ENCODE measurements at regions not wholly inside any gene's neighbourhood (a gene's known extent, or its start where the extent isn't known, plus 50 kb on each side); places are given as distances from the start of the nearest gene placed in this dataset.
"Not testable (repeated sequence)": the region's sequence is repeated elsewhere in the genome, so short reads cannot be mapped to it uniquely, and the experiment has no call there.

GRCh38 chr4:36610628-36611027 is 329.2 kb downstream of the DTHD1 start:
- Histone ChIP-seq H3K9ac (replicated peaks; ENCODE audit: extremely low read depth, insufficient read depth, low read length) (no peak overlapping the region), H3K27ac (ENCODE audit: insufficient read depth, low read depth, low read length) (no peak overlapping the region), H3K4me2 (ENCODE audit: insufficient read depth, low read length) (no peak overlapping the region), H3K27me3 (ENCODE audit: control insufficient read depth in 2 of 2, insufficient read depth in 2 of 2, low read length in 2 of 2) (no peaks in the 10 kb centered on the region), H3K4me3 (replicated peaks in 1 of 3; ENCODE audit: insufficient read depth in 1 of 3, low read depth in 1 of 3, low read length in 3 of 3) (no peak overlapping the region), H3K9me1 (replicated peaks; ENCODE audit: control insufficient read depth, extremely low read depth, insufficient read depth, low read length) (no peaks in the 10 kb centered on the region), H3K4me1 (ENCODE audit: control insufficient read depth, extremely low read depth, insufficient read depth, low read length) (no peaks in the 10 kb centered on the region), H3K79me2 (ENCODE audit: control insufficient read depth, insufficient read depth, low read length) (no peaks in the 10 kb centered on the region), H4K20me1 (replicated peaks; ENCODE audit: control insufficient read depth, extremely low read depth, insufficient read depth, low read length) (no peaks in the 10 kb centered on the region), H3K9me3 (replicated peaks; ENCODE audit: control insufficient read depth, insufficient read depth, low read length) (no peaks in the 10 kb centered on the region), H2AFZ (ENCODE audit: low read depth, low read length) (no peak overlapping the region), H3K36me3 (ENCODE audit: control insufficient read depth in 2 of 2, extremely low read depth in 1 of 2, insufficient read depth in 2 of 2, low read length in 2 of 2) (no peaks in the 10 kb centered on the region)
- TF ChIP-seq POLR2A (IDR thresholded peaks at IDR 0.05; ENCODE audit: low read depth, low read length), result no peak
- no peak for TF ChIP-seq CTCF (IDR thresholded peaks at IDR 0.05; ENCODE audit: extremely low read depth in 1 of 2, insufficient read depth in 1 of 2, low read depth in 1 of 2, low read length in 2 of 2)
- TF ChIP-seq MAX (IDR thresholded peaks at IDR 0.05; ENCODE audit: insufficient read depth, insufficient read length), result no peak
- no peak for TF ChIP-seq JUN (IDR thresholded peaks at IDR 0.05; ENCODE audit: borderline replicate concordance, insufficient read depth, insufficient read length, low read depth)
- TF ChIP-seq EZH2 (IDR thresholded peaks at IDR 0.05; ENCODE audit: borderline replicate concordance, low read depth, low read length, severe bottlenecking), result no peak
- TF ChIP-seq POLR2AphosphoS5 (IDR thresholded peaks at IDR 0.05; ENCODE audit: insufficient read depth, low read depth, low read length), result no peak
- no peak for TF ChIP-seq GATA2 (IDR thresholded peaks at IDR 0.05; ENCODE audit: insufficient read depth, insufficient read length, low read depth, low read length)
- no peak for TF ChIP-seq MYC (IDR thresholded peaks at IDR 0.05; ENCODE audit: low read depth, low read length)
- TF ChIP-seq FOS (IDR thresholded peaks at IDR 0.05; ENCODE audit: borderline replicate concordance, insufficient read depth, low read length), result no peak
- FAIRE-seq (no peak), DNase-seq (ENCODE audit: low read depth, low spot score) (no peak)
- BruUV-seq (replicated peaks), result no TSS peak
- dilution Hi-C loops (cut with MboI; ENCODE audit: extremely low pct_ligation_motif_present, low sequenced_read_pairs) (no loop called here), intact Hi-C loops (cut with micrococcal nuclease) (no loop called here)
- POLR2A ChIA-PET, result no interaction called here
- CTCF ChIA-PET, result no interaction called here

- H3K4me1 ChIP-seq (ENCODE audit: control insufficient read depth, extremely low read depth, insufficient read depth, low read length); H3K79me2 ChIP-seq (ENCODE audit: control insufficient read depth, insufficient read depth, low read length); H3K9me3 ChIP-seq (replicated peaks; ENCODE audit: control insufficient read depth, insufficient read depth, low read length); DNase-seq (ENCODE audit: low read depth, low spot score); H3K9me1 ChIP-seq (replicated peaks; ENCODE audit: control insufficient read depth, extremely low read depth, insufficient read depth, low read length); CTCF ChIA-PET; H3K36me3 ChIP-seq (ENCODE audit: control insufficient read depth in 2 of 2, extremely low read depth in 1 of 2, insufficient read depth in 2 of 2, low read length in 2 of 2); FAIRE-seq; H4K20me1 ChIP-seq (replicated peaks; ENCODE audit: control insufficient read depth, extremely low read depth, insufficient read depth, low read length); intact Hi-C loops (cut with micrococcal nuclease); H3K27ac ChIP-seq (ENCODE audit: insufficient read depth, low read depth, low read length); H2AFZ ChIP-seq (ENCODE audit: low read depth, low read length); BruUV-seq (replicated peaks); H3K27me3 ChIP-seq (ENCODE audit: control insufficient read depth in 2 of 2, insufficient read depth in 2 of 2, low read length in 2 of 2); dilution Hi-C loops (cut with MboI; ENCODE audit: extremely low pct_ligation_motif_present, low sequenced_read_pairs); POLR2A ChIA-PET; H3K9ac ChIP-seq (replicated peaks; ENCODE audit: extremely low read depth, insufficient read depth, low read length); H3K4me3 ChIP-seq (replicated peaks in 1 of 3; ENCODE audit: insufficient read depth in 1 of 3, low read depth in 1 of 3, low read length in 3 of 3); H3K4me2 ChIP-seq (ENCODE audit: insufficient read depth, low read length): not testable (repeated sequence)
These were observed 331.7 kb downstream of the DTHD1 start for GRCh38 chr4:36613142-36613541.
